ENCODE measurements at regions not wholly inside any gene's neighbourhood (a gene's known extent, or its start where the extent isn't known, plus 50 kb on each side); places are given as distances from the start of the nearest gene placed in this dataset.

- no peak for DNase-seq
Observed at GRCh38 chr7:35581605-35582210, 113.2 kb downstream of the HERPUD2 start.

GRCh38 chr7:35576031-35576573 lies 118.8 kb downstream of the HERPUD2 start:
- no peak for DNase-seq

- no peak for DNase-seq
Observed at GRCh38 chr7:35571611-35572240, 123.2 kb downstream of the HERPUD2 start.

GRCh38 chr7:35570937-35571336 lies 124.0 kb downstream of the HERPUD2 start:
- DNase-seq = no peak

GRCh38 chr7:35565927-35566326 lies 129.0 kb downstream of the HERPUD2 start:
- DNase-seq = no peak

GRCh38 chr7:35558841-35559240 lies 136.1 kb downstream of the HERPUD2 start:
- DNase-seq = no peak

GRCh38 chr7:35556515-35557471 lies 138.1 kb downstream of the HERPUD2 start:
- DNase-seq = no peak

- no peak for DNase-seq
Observed at GRCh38 chr7:35555934-35556333, 139.0 kb downstream of the HERPUD2 start.

- DNase-seq = no peak
Observed at GRCh38 chr7:35555386-35555785, 139.5 kb downstream of the HERPUD2 start.

GRCh38 chr7:35553519-35553918 lies 141.4 kb downstream of the HERPUD2 start:
- no peak for DNase-seq

GRCh38 chr7:35552691-35553090 lies 142.2 kb downstream of the HERPUD2 start:
- no peak for DNase-seq

- DNase-seq = no peak
Observed at GRCh38 chr7:35551321-35552081, 143.4 kb downstream of the HERPUD2 start.

- no peak for DNase-seq
Observed at GRCh38 chr7:35550831-35551230, 144.1 kb downstream of the HERPUD2 start.

GRCh38 chr7:35549781-35550180 lies 145.2 kb downstream of the HERPUD2 start:
- no peak for DNase-seq

GRCh38 chr7:35548291-35548690 lies 146.6 kb downstream of the HERPUD2 start:
- no peak for DNase-seq

- DNase-seq = no peak
Observed at GRCh38 chr7:35546691-35547429, 148.1 kb downstream of the HERPUD2 start.

- DNase-seq = no peak
Observed at GRCh38 chr7:35545831-35546230, 149.1 kb downstream of the HERPUD2 start.

GRCh38 chr7:35544028-35544742 lies 150.8 kb downstream of the HERPUD2 start:
- DNase-seq = no peak

GRCh38 chr7:35537067-35538023 lies 157.6 kb downstream of the HERPUD2 start:
- DNase-seq = peak; percentile 69

GRCh38 chr7:35536396-35536826 lies 158.5 kb downstream of the HERPUD2 start:
- no peak for DNase-seq

All from CD4-positive, alpha-beta T cell treated with Interleukin-15 for 1 hour (primary cell).